HCT116 (cell line): ENCODE measurements at regions not wholly inside any gene's neighbourhood (a gene's known extent, or its start where the extent isn't known, plus 50 kb on each side); places are given as distances from the start of the nearest gene placed in this dataset.

Experiments used
- ATAC-seq: fragments of 200-7000 bp; cut with Tn5 transposase; 2 replicates; pipeline ENCODE4 v1.9.1; 2020; ENCODE audit warnings: mild to moderate bottlenecking, moderate library complexity
- BruUV-seq: library from RNA; stranded (reverse); fragments of 400-500 nt; replicated peaks from 2 replicates; lab custom pipeline; 2021; lab: Mats Ljungman, UMichigan
- CTCF ChIA-PET: fragments of 300-600 bp; sonication (Branson Sonifier 250); formaldehyde crosslinking; loops from one replicate; lab custom pipeline; 2021; ENCODE audit warnings: antibody characterized with exemption; lab: Charles Lee
- POLR2A ChIA-PET: fragments of 300-600, 350-600 bp; sonication (Branson Sonifier 250); formaldehyde crosslinking; loops from one replicate; lab custom pipeline; 2021; ENCODE audit warnings: antibody characterized with exemption; lab: Charles Lee
- RAD21 ChIA-PET, 2 experiments: fragments of 300-600 bp; sonication (Branson Sonifier 250); formaldehyde crosslinking; loops; one replicate each; lab custom pipeline; 2023; ENCODE audit warnings: low total read pairs in 2 of 2; ENCODE audit not compliant: uncharacterized antibody in 2 of 2, unreplicated experiment in 2 of 2, low non-redundant PET in 1 of 2; lab: Charles Lee
- DNase-seq: peaks from one replicate; pipeline ENCODE4 v3.0.0-alpha.2; 2010; ENCODE audit warnings: low read depth, low spot score
- H2AFZ ChIP-seq: fragments of 200-600 bp; shearing (Covaris generic), sonication (generic); 2 replicates; pipeline ENCODE4 v1.6.1; 2017; ENCODE audit warnings: low read depth, mixed run types, mixed read lengths, antibody characterized with exemption, low read length; ENCODE audit not compliant: poor library complexity, severe bottlenecking
- H3K27ac ChIP-seq: 2 replicates; pipeline ENCODE4 v1.5.1; 2012; ENCODE audit warnings: low read depth, low read length
- H3K27me3 ChIP-seq: fragments of 200-600 bp; sonication (generic); 2 replicates; pipeline ENCODE4 v1.6.1; 2016; ENCODE audit warnings: mixed run types, low read length, mixed read lengths; ENCODE audit not compliant: insufficient read depth
- H3K36me3 ChIP-seq, 2 experiments: fragments of 200-500 bp in 1 of 2; fragments of 200-600 bp in 1 of 2; sonication (Bioruptor generic) in 1 of 2; sonication (generic) in 1 of 2; 2 replicates each; pipeline versions ENCODE4 v1.5.1 to v1.6.1; 2014 to 2016; ENCODE audit warnings: low read length in 2 of 2, inconsistent platforms in 1 of 2, mixed read lengths in 1 of 2, mixed run types in 1 of 2; ENCODE audit not compliant: insufficient read depth in 2 of 2, control insufficient read depth in 1 of 2
- H3K4me1 ChIP-seq, 2 experiments: fragments of 200-600 bp in 1 of 2; sonication (generic) in 1 of 2; 2 replicates each; pipeline versions ENCODE4 v1.5.1 to v1.6.1; 2012 to 2017; ENCODE audit warnings: low read length in 2 of 2, inconsistent platforms in 1 of 2, mild to moderate bottlenecking in 1 of 2, mixed read lengths in 1 of 2, mixed run types in 1 of 2, moderate library complexity in 1 of 2; ENCODE audit not compliant: insufficient read depth in 2 of 2, control insufficient read depth in 1 of 2
- H3K4me2 ChIP-seq: fragments of 200-600 bp; sonication (generic); 2 replicates; pipeline ENCODE4 v1.6.1; 2017; ENCODE audit warnings: mixed run types, low read length, mixed read lengths
- H3K4me3 ChIP-seq, 2 experiments: fragments of 200-600 bp in 1 of 2; sonication (generic) in 1 of 2; replicated peaks in 1 of 2; 2 replicates each; pipeline ENCODE4 v1.5.1; 2011 to 2016; ENCODE audit warnings: low read length in 2 of 2, control low read depth in 1 of 2, low read depth in 1 of 2, mild to moderate bottlenecking in 1 of 2, mixed read lengths in 1 of 2, mixed run types in 1 of 2
- H3K79me2 ChIP-seq: fragments of 200-600 bp; sonication (generic); 2 replicates; pipeline ENCODE4 v1.6.1; 2017; ENCODE audit warnings: mild to moderate bottlenecking, mixed run types, low read length, moderate library complexity, mixed read lengths; ENCODE audit not compliant: insufficient read depth
- H3K9ac ChIP-seq: fragments of 200-600 bp; sonication (generic); 2 replicates; pipeline ENCODE4 v1.6.1; 2016; ENCODE audit warnings: low read length, mixed read lengths
- H3K9me2 ChIP-seq: fragments of 200-600 bp; sonication (generic), shearing (Covaris generic); 2 replicates; pipeline ENCODE4 v1.6.1; 2017; ENCODE audit warnings: mixed run types, mild to moderate bottlenecking, moderate library complexity; ENCODE audit not compliant: insufficient read depth
- H3K9me3 ChIP-seq, 2 experiments: fragments of 200-500 bp in 1 of 2; fragments of 200-600 bp in 1 of 2; sonication (Bioruptor generic) in 1 of 2; sonication (generic) in 1 of 2; 2 replicates each; pipeline ENCODE4 v1.6.1; 2014 to 2017; ENCODE audit warnings: low read length in 2 of 2, mixed read lengths in 2 of 2, inconsistent platforms in 1 of 2, low read depth in 1 of 2, mild to moderate bottlenecking in 1 of 2, mixed run types in 1 of 2, moderate library complexity in 1 of 2; ENCODE audit not compliant: control insufficient read depth in 1 of 2, insufficient read depth in 1 of 2
- H4K20me1 ChIP-seq: fragments of 200-600 bp; sonication (generic), shearing (Covaris generic); 2 replicates; pipeline ENCODE4 v1.6.1; 2017; ENCODE audit warnings: mixed run types, mild to moderate bottlenecking, moderate library complexity; ENCODE audit not compliant: insufficient read depth
- CBX3 ChIP-seq: IDR thresholded peaks from 2 replicates; pipeline ENCODE4 v1.6.1; 2012; ENCODE audit warnings: low read depth
- CEBPB ChIP-seq: IDR thresholded peaks from 2 replicates; pipeline ENCODE4 v1.6.1; 2012; ENCODE audit warnings: low read depth
- EGR1 ChIP-seq: IDR thresholded peaks from 2 replicates; pipeline ENCODE4 v1.6.1; 2012; ENCODE audit warnings: low read depth
- EZH2 ChIP-seq: fragments of 200-600 bp; sonication (generic); IDR thresholded peaks from 2 replicates; pipeline ENCODE4 v1.6.1; 2017; ENCODE audit warnings: antibody characterized with exemption, mixed run types
- EZH2phosphoT487 ChIP-seq: fragments of 200-600 bp; IDR thresholded peaks from 2 replicates; pipeline ENCODE4 v1.6.1; 2018; ENCODE audit warnings: antibody characterized with exemption, borderline replicate concordance
- JUND ChIP-seq: IDR thresholded peaks from 2 replicates; pipeline ENCODE4 v1.6.1; 2012
- POLR2AphosphoS5 ChIP-seq: IDR thresholded peaks from 2 replicates; pipeline ENCODE4 v1.6.1; 2011; ENCODE audit warnings: mild to moderate bottlenecking, low read depth, low read length, moderate library complexity
- RAD21 ChIP-seq: IDR thresholded peaks from 2 replicates; pipeline ENCODE4 v1.6.1; 2012; ENCODE audit warnings: low read depth, mild to moderate bottlenecking
- SIN3A ChIP-seq: IDR thresholded peaks from 2 replicates; pipeline ENCODE4 v1.6.1; 2012; ENCODE audit warnings: low read depth
- SP1 ChIP-seq: IDR thresholded peaks from 2 replicates; pipeline ENCODE4 v1.6.1; 2012; ENCODE audit warnings: low read depth
- TCF7L2 ChIP-seq: IDR thresholded peaks from 2 replicates; pipeline ENCODE4 v1.7.0; 2011; ENCODE audit warnings: borderline replicate concordance, inconsistent platforms; ENCODE audit not compliant: insufficient read depth, insufficient read length; ENCODE audit errors: extremely low read depth
- YY1 ChIP-seq: IDR thresholded peaks from 2 replicates; pipeline ENCODE4 v1.6.1; 2011; ENCODE audit warnings: low read length, low read depth, moderate library complexity, mild to moderate bottlenecking; ENCODE audit not compliant: insufficient replicate concordance; ENCODE audit errors: extremely low read depth
- ZFX ChIP-seq: fragments of 450-650 bp; IDR thresholded peaks from 2 replicates; pipeline ENCODE4 v1.6.1; 2017
- ZNF274 ChIP-seq: fragments of 200-500 bp; sonication (Bioruptor generic); IDR thresholded peaks from 2 replicates; pipeline ENCODE4 v1.6.1; 2014; ENCODE audit warnings: mild to moderate bottlenecking, low read depth, low read length, inconsistent platforms
- intact Hi-C: fragments of 100-400 bp; cut with micrococcal nuclease; formaldehyde crosslinking; loops from 2 replicates; pipeline ENCODE4 v1.10.0; 2022
- TF ChIP-seq, protein P1 (sequence below), 3 experiments: fragments of 200-600 bp in 1 of 3; sonication (generic) in 1 of 3; IDR thresholded peaks in 2 of 3; conservative IDR thresholded peaks in 1 of 3; 2 replicates each; pipeline ENCODE4 v1.5.1; 2012 to 2017; ENCODE audit warnings: low read depth in 2 of 3, low read length in 2 of 3, antibody characterized with exemption in 1 of 3, borderline replicate concordance in 1 of 3, control low read depth in 1 of 3, mild to moderate bottlenecking in 1 of 3, mixed read lengths in 1 of 3, mixed run types in 1 of 3, moderate library complexity in 1 of 3; ENCODE audit not compliant: insufficient read depth in 1 of 3
- TF ChIP-seq, protein P2 (sequence below): IDR thresholded peaks from 2 replicates; pipeline ENCODE4 v1.6.1; 2011; ENCODE audit warnings: mild to moderate bottlenecking, low read length, moderate library complexity; ENCODE audit not compliant: insufficient replicate concordance; ENCODE audit errors: extremely low read depth
- TF ChIP-seq, protein P3 (sequence below): IDR thresholded peaks from 2 replicates; pipeline ENCODE4 v1.6.1; 2012

DNA sequence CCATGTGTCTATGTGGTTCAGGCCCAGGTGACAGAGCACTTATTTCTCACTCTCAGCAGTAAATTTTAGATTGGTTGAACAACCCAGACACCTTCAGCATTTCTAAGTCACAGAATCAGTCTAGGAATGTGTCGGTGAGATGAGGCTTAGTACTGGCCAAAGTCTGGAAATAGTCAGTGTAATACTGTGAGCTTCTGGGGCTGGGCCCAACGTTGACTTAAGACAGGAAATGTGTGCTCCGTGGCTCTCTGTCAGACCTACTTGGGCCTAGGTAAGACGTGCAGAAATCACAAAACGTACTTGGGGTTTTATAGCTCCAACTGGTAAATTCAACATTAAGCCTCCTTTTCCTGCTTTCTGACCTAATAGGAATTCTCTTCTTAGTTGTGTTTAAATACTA is 160.3 kb upstream of the COL3A1 start:
- CTCF ChIA-PET: no interaction called here
- ATAC-seq: no peak

More for the DNA sequence above, 160.3 kb upstream of the COL3A1 start:
- Histone ChIP-seq H3K36me3 (no peaks in the 10 kb centered on the region), H4K20me1 (no peaks in the 10 kb centered on the region), H3K27ac (no peak overlapping the region), H3K4me2 (no peak overlapping the region), H3K9me3 (no peaks in the 10 kb centered on the region), H3K4me3 (no peak overlapping the region), H3K27me3 (no peaks in the 10 kb centered on the region), H2AFZ (peak overlapping the region; percentile 36), H3K9me2 (no peaks in the 10 kb centered on the region), H3K9ac (no peak overlapping the region), H3K4me1 (no peaks in the 10 kb centered on the region), H3K79me2 (no peaks in the 10 kb centered on the region)
- no TSS peak for BruUV-seq
- ChIA-PET RAD21 (no interaction called here), POLR2A (no interaction called here)
- intact Hi-C loops: no loop called here
- no peak for DNase-seq
- TF ChIP-seq YY1 (no peak), ZFX (no peak), POLR2AphosphoS5 (no peak), JUND (no peak), TCF7L2 (no peak), RAD21 (no peak), SIN3A (no peak), CEBPB (no peak), EZH2phosphoT487 (no peak), EGR1 (no peak), ZNF274 (no peak), EZH2 (no peak), SP1 (no peak), CBX3 (no peak)
- TF ChIP-seq, protein P1, sequence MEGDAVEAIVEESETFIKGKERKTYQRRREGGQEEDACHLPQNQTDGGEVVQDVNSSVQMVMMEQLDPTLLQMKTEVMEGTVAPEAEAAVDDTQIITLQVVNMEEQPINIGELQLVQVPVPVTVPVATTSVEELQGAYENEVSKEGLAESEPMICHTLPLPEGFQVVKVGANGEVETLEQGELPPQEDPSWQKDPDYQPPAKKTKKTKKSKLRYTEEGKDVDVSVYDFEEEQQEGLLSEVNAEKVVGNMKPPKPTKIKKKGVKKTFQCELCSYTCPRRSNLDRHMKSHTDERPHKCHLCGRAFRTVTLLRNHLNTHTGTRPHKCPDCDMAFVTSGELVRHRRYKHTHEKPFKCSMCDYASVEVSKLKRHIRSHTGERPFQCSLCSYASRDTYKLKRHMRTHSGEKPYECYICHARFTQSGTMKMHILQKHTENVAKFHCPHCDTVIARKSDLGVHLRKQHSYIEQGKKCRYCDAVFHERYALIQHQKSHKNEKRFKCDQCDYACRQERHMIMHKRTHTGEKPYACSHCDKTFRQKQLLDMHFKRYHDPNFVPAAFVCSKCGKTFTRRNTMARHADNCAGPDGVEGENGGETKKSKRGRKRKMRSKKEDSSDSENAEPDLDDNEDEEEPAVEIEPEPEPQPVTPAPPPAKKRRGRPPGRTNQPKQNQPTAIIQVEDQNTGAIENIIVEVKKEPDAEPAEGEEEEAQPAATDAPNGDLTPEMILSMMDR (IDR thresholded peaks at IDR 0.05 in 2 of 3, conservative IDR thresholded peaks at IDR 0.05 in 1 of 3; ENCODE audit: borderline replicate concordance in 1 of 3, insufficient read depth in 1 of 3, low read depth in 2 of 3, low read length in 2 of 3): no peak
- TF ChIP-seq, protein P2, sequence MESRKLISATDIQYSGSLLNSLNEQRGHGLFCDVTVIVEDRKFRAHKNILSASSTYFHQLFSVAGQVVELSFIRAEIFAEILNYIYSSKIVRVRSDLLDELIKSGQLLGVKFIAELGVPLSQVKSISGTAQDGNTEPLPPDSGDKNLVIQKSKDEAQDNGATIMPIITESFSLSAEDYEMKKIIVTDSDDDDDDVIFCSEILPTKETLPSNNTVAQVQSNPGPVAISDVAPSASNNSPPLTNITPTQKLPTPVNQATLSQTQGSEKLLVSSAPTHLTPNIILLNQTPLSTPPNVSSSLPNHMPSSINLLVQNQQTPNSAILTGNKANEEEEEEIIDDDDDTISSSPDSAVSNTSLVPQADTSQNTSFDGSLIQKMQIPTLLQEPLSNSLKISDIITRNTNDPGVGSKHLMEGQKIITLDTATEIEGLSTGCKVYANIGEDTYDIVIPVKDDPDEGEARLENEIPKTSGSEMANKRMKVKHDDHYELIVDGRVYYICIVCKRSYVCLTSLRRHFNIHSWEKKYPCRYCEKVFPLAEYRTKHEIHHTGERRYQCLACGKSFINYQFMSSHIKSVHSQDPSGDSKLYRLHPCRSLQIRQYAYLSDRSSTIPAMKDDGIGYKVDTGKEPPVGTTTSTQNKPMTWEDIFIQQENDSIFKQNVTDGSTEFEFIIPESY: no peak
- TF ChIP-seq, protein P3, sequence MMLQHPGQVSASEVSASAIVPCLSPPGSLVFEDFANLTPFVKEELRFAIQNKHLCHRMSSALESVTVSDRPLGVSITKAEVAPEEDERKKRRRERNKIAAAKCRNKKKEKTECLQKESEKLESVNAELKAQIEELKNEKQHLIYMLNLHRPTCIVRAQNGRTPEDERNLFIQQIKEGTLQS: no peak
